SK-N-SH (cell line): ENCODE measurements at regions not wholly inside any gene's neighbourhood (a gene's known extent, or its start where the extent isn't known, plus 50 kb on each side); places are given as distances from the start of the nearest gene placed in this dataset.

Experiments
- CTCF ChIA-PET: fragments of 300-600, 350-600 bp; formaldehyde crosslinking; extraction: SDS; loops from one replicate; lab custom pipeline; 2021; lab: Yijun Ruan, JAX
- POLR2A ChIA-PET: fragments of 350-600 bp; sonication (Branson Sonifier 250); formaldehyde crosslinking; extraction: SDS; loops from one replicate; lab custom pipeline; 2020; ENCODE audit warnings: antibody characterized with exemption, inconsistent platforms; lab: Yijun Ruan, JAX
- DNase-seq: peaks from one replicate; pipeline ENCODE4 v3.0.0; 2012
- H2AFZ ChIP-seq: fragments of 200-600 bp; sonication (generic); 2 replicates; pipeline ENCODE4 v1.8.1; 2016; ENCODE audit warnings: antibody characterized with exemption, mild to moderate bottlenecking, low read depth
- H3F3A ChIP-seq: fragments of 200-600 bp; sonication (generic); replicated peaks from 2 replicates; pipeline ENCODE3; 2016; ENCODE audit warnings: antibody characterized with exemption, mild to moderate bottlenecking; ENCODE audit not compliant: insufficient read depth
- H3K27ac ChIP-seq, 2 experiments: fragments of 200-500 bp in 1 of 2; fragments of 200-600 bp in 1 of 2; sonication (Bioruptor generic) in 1 of 2; sonication (generic), shearing (Covaris generic) in 1 of 2; 2 replicates each; pipeline versions ENCODE4 v1.5.1 to v1.6.1; 2014 to 2016; ENCODE audit warnings: low read depth in 2 of 2, inconsistent platforms in 1 of 2, low read length in 1 of 2, mild to moderate bottlenecking in 1 of 2, mixed read lengths in 1 of 2
- H3K27me3 ChIP-seq: fragments of 200-600 bp; sonication (generic), shearing (Covaris generic); 2 replicates; pipeline ENCODE4 v1.6.1; 2016; ENCODE audit warnings: mixed run types; ENCODE audit not compliant: insufficient read depth
- H3K36me3 ChIP-seq, 2 experiments: fragments of 200-500 bp in 1 of 2; fragments of 200-600 bp in 1 of 2; sonication (Bioruptor generic) in 1 of 2; sonication (generic) in 1 of 2; replicated peaks in 1 of 2; 2 replicates each; pipeline versions ENCODE3 to v1.5.1; 2014 to 2016; ENCODE audit warnings: low read length in 1 of 2, mild to moderate bottlenecking in 1 of 2; ENCODE audit not compliant: insufficient read depth in 2 of 2, control insufficient read depth in 1 of 2
- H3K4me1 ChIP-seq, 2 experiments: fragments of 200-500 bp in 1 of 2; fragments of 200-600 bp in 1 of 2; sonication (Bioruptor generic) in 1 of 2; sonication (generic), shearing (Covaris generic) in 1 of 2; 2 replicates each; pipeline versions ENCODE4 v1.5.1 to v1.6.1; 2014 to 2016; ENCODE audit warnings: low read depth in 1 of 2, low read length in 1 of 2, mixed run types in 1 of 2; ENCODE audit not compliant: insufficient read depth in 2 of 2, control insufficient read depth in 1 of 2
- H3K4me2 ChIP-seq: fragments of 200-600 bp; sonication (generic), shearing (Covaris generic); 2 replicates; pipeline ENCODE4 v1.6.1; 2017; ENCODE audit warnings: mixed run types
- H3K4me3 ChIP-seq, 2 experiments: fragments of 200-500 bp in 1 of 2; fragments of 200-600 bp in 1 of 2; sonication (Bioruptor generic) in 1 of 2; sonication (generic), shearing (Covaris generic) in 1 of 2; 2 replicates each; pipeline versions ENCODE4 v1.5.1 to v1.8.1; 2014 to 2016; ENCODE audit warnings: low read depth in 2 of 2, inconsistent platforms in 1 of 2, low read length in 1 of 2, mild to moderate bottlenecking in 1 of 2, mixed read lengths in 1 of 2, moderate library complexity in 1 of 2
- H3K79me2 ChIP-seq: fragments of 200-600 bp; sonication (generic); 2 replicates; pipeline ENCODE4 v1.8.1; 2017; ENCODE audit warnings: mild to moderate bottlenecking; ENCODE audit not compliant: insufficient read depth
- H3K9ac ChIP-seq: fragments of 200-600 bp; sonication (generic); 2 replicates; pipeline ENCODE4 v1.6.1; 2017; ENCODE audit warnings: mixed run types
- H3K9me2 ChIP-seq: fragments of 200-600 bp; sonication (generic); 2 replicates; pipeline ENCODE4 v1.6.1; 2017; ENCODE audit warnings: mixed run types
- H3K9me3 ChIP-seq: fragments of 200-600 bp; sonication (generic); 2 replicates; pipeline ENCODE4 v1.6.1; 2017; ENCODE audit warnings: mixed run types, mild to moderate bottlenecking, moderate library complexity
- H4K20me1 ChIP-seq: fragments of 200-600 bp; sonication (generic); 2 replicates; pipeline ENCODE4 v1.6.1; 2017; ENCODE audit warnings: mild to moderate bottlenecking, mixed run types; ENCODE audit not compliant: insufficient read depth
- ELF1 ChIP-seq: IDR thresholded peaks from 2 replicates; pipeline ENCODE4 v1.4.0; 2012
- FOSL2 ChIP-seq: IDR thresholded peaks from 2 replicates; pipeline ENCODE4 v1.4.0; 2012; ENCODE audit warnings: low read depth, mild to moderate bottlenecking, moderate library complexity, borderline replicate concordance
- GABPA ChIP-seq: IDR thresholded peaks from 2 replicates; pipeline ENCODE4 v1.4.0; 2012; ENCODE audit warnings: low read depth, mild to moderate bottlenecking
- GATA2 ChIP-seq: sonication (generic); formaldehyde crosslinking; IDR thresholded peaks from 2 replicates; pipeline ENCODE4 v1.5.0; 2020; ENCODE audit warnings: mild to moderate bottlenecking, missing genetic modification reagents
- MXI1 ChIP-seq: IDR thresholded peaks from 2 replicates; pipeline ENCODE4 v1.6.1; 2012; ENCODE audit warnings: mild to moderate bottlenecking, low read depth, low read length, improper control_type of control experiment
- NFIC ChIP-seq: IDR thresholded peaks from 2 replicates; pipeline ENCODE4 v1.4.0; 2012; ENCODE audit warnings: borderline replicate concordance
- NRF1 ChIP-seq: IDR thresholded peaks from 2 replicates; pipeline ENCODE4 v1.6.1; 2012; ENCODE audit warnings: low read depth, mild to moderate bottlenecking, low read length
- RFX5 ChIP-seq: IDR thresholded peaks from 2 replicates; pipeline ENCODE4 v1.6.1; 2012; ENCODE audit warnings: mild to moderate bottlenecking, improper control_type of control experiment, low read length
- RXRA ChIP-seq: IDR thresholded peaks from 2 replicates; pipeline ENCODE4 v1.4.0; 2012; ENCODE audit warnings: low read depth, mild to moderate bottlenecking, borderline replicate concordance
- WGBS: methylation state at CpG from one replicate; pipeline ENCODE4 v1.1.6; 2017; ENCODE audit warnings: low lambda C conversion rate; 5-methylcytosine and 5-hydroxymethylcytosine counted together
- TF ChIP-seq, protein P1 (sequence below): IDR thresholded peaks from 2 replicates; pipeline ENCODE4 v1.4.0; 2012; ENCODE audit warnings: low read depth, borderline replicate concordance
- TF ChIP-seq, protein P2 (sequence below): IDR thresholded peaks from 2 replicates; pipeline ENCODE4 v1.6.1; 2012; ENCODE audit warnings: mild to moderate bottlenecking, low read depth, low read length, moderate library complexity
- TF ChIP-seq, protein P3 (sequence below): IDR thresholded peaks from 2 replicates; pipeline ENCODE4 v1.4.0; 2012; ENCODE audit warnings: low read depth
- TF ChIP-seq, protein P4 (sequence below): fragments of 150-350 bp; IDR thresholded peaks from 2 replicates; pipeline ENCODE4 v1.6.1; 2017; ENCODE audit warnings: antibody characterized with exemption, low read length, low read depth, borderline replicate concordance
- TF ChIP-seq, protein P5 (sequence below): IDR thresholded peaks from 2 replicates; pipeline ENCODE4 v1.4.0; 2012; ENCODE audit warnings: low read depth, borderline replicate concordance

DNA sequence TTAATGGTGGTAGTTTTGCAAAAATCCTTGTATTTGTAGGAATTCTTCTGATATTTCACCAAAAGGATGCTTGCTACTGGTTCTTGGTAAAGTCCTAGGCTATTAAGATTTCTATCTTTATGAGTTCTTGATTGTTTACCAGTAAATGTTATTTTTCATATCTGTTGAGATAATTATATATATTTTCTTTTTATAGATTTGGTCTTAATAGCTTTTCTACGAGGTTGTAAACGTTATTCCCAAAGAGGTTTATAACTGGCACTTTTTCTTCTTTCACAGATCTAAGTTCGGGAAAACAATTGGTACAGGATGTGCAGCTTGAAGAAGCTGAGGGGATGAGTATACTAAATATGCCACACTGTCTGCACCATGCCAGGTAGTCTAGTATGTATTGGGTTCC lies 55.1 kb upstream of the HBS1L start:
- Histone ChIP-seq H3K9me3 (no peaks in the 10 kb centered on the region), H3K9me2 (no peaks in the 10 kb centered on the region)
- POLR2A ChIA-PET: no interaction called here
- no peak for TF ChIP-seq RFX5
- TF ChIP-seq, all 33 proteins: peak for 0
- Histone ChIP-seq H3K27me3 (no peaks in the 10 kb centered on the region), H3K27ac (no peak overlapping the region), H3K9ac (no peak overlapping the region), H3K4me3 (no peak overlapping the region), H4K20me1 (no peaks in the 10 kb centered on the region), H3K4me1 (no peaks in the 10 kb centered on the region), H2AFZ (no peak overlapping the region), H3F3A (no peaks in the 10 kb centered on the region), H3K79me2 (no peaks in the 10 kb centered on the region), H3K36me3 (no peaks in the 10 kb centered on the region), H3K4me2 (no peak overlapping the region)
- CTCF ChIA-PET: no interaction called here
- 63% methylated on average over 3 of the region's 3 CpGs for WGBS
- DNase-seq: no peak

DNA sequence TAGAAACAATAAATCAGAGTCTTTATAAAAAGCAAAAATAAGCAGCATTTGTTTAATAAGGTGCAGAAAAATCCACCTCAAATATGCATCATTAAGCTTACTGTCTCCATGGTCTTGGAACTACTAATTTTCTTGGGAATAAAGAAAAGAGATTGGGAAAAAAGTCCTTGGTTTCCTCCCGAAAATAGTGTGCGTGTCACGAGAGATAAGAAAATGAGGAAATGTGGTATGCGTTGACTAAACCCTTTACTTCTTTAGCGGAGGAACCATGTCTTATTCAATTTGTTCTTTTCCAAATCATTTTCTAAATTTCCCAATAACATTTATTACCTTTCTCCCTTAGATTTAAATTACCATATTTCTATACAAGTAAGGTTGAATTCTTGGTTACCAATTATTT lies 54.1 kb upstream of the HBS1L start:
- 90% methylated on average over 5 of the region's 5 CpGs for WGBS
- CTCF ChIA-PET: no interaction called here

DNA sequence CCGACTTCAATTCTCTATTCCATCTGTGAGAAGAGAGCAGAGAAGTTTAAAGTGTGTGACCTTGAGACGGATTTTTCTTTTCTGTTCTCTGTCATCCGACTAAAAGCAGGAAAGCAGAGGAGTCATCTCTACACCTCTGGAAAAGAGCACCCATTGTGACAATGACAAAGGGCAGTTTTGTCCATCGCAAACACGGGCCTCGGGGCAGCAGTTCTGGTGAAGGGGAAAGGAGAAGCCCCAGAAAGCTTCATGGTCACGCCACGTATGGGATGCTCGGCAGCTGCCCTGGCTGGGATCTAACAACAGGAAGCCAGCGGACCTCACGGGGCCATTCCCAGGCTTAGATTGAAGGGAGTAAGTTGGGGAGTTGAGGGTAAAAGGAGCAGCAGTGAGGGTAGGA lies 52.0 kb upstream of the HBS1L start:
- DNase-seq: no peak
- Histone ChIP-seq H3K9me2 (no peaks in the 10 kb centered on the region), H3K4me1 (peaks cover 0 to 5% of the 10 kb centered on the region in 2 experiments; a peak in 2 of 4 replicates), H3K4me3 (no peak overlapping the region), H3K79me2 (no peaks in the 10 kb centered on the region), H3K36me3 (no peaks in the 10 kb centered on the region), H3K27ac (no peak overlapping the region), H3K9ac (no peak overlapping the region), H2AFZ (no peak overlapping the region), H3K9me3 (no peaks in the 10 kb centered on the region), H4K20me1 (no peaks in the 10 kb centered on the region), H3K4me2 (no peak overlapping the region), H3F3A (no peaks in the 10 kb centered on the region), H3K27me3 (no peaks in the 10 kb centered on the region)
- ChIA-PET CTCF (no interaction called here), POLR2A (no interaction called here)
- TF ChIP-seq, protein P1, sequence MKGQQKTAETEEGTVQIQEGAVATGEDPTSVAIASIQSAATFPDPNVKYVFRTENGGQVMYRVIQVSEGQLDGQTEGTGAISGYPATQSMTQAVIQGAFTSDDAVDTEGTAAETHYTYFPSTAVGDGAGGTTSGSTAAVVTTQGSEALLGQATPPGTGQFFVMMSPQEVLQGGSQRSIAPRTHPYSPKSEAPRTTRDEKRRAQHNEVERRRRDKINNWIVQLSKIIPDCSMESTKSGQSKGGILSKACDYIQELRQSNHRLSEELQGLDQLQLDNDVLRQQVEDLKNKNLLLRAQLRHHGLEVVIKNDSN: no peak
- TF ChIP-seq, protein P2, sequence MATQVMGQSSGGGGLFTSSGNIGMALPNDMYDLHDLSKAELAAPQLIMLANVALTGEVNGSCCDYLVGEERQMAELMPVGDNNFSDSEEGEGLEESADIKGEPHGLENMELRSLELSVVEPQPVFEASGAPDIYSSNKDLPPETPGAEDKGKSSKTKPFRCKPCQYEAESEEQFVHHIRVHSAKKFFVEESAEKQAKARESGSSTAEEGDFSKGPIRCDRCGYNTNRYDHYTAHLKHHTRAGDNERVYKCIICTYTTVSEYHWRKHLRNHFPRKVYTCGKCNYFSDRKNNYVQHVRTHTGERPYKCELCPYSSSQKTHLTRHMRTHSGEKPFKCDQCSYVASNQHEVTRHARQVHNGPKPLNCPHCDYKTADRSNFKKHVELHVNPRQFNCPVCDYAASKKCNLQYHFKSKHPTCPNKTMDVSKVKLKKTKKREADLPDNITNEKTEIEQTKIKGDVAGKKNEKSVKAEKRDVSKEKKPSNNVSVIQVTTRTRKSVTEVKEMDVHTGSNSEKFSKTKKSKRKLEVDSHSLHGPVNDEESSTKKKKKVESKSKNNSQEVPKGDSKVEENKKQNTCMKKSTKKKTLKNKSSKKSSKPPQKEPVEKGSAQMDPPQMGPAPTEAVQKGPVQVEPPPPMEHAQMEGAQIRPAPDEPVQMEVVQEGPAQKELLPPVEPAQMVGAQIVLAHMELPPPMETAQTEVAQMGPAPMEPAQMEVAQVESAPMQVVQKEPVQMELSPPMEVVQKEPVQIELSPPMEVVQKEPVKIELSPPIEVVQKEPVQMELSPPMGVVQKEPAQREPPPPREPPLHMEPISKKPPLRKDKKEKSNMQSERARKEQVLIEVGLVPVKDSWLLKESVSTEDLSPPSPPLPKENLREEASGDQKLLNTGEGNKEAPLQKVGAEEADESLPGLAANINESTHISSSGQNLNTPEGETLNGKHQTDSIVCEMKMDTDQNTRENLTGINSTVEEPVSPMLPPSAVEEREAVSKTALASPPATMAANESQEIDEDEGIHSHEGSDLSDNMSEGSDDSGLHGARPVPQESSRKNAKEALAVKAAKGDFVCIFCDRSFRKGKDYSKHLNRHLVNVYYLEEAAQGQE: no peak
- TF ChIP-seq RXRA (no peak), ELF1 (no peak), RFX5 (no peak), MXI1 (no peak), GATA2 (CRISPR knock-in tag) (no peak), NFIC (no peak), NRF1 (no peak), FOSL2 (no peak)
- TF ChIP-seq, protein P3, sequence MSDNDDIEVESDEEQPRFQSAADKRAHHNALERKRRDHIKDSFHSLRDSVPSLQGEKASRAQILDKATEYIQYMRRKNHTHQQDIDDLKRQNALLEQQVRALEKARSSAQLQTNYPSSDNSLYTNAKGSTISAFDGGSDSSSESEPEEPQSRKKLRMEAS: no peak
- TF ChIP-seq, protein P4, sequence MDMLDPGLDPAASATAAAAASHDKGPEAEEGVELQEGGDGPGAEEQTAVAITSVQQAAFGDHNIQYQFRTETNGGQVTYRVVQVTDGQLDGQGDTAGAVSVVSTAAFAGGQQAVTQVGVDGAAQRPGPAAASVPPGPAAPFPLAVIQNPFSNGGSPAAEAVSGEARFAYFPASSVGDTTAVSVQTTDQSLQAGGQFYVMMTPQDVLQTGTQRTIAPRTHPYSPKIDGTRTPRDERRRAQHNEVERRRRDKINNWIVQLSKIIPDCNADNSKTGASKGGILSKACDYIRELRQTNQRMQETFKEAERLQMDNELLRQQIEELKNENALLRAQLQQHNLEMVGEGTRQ: no peak
- TF ChIP-seq, protein P5, sequence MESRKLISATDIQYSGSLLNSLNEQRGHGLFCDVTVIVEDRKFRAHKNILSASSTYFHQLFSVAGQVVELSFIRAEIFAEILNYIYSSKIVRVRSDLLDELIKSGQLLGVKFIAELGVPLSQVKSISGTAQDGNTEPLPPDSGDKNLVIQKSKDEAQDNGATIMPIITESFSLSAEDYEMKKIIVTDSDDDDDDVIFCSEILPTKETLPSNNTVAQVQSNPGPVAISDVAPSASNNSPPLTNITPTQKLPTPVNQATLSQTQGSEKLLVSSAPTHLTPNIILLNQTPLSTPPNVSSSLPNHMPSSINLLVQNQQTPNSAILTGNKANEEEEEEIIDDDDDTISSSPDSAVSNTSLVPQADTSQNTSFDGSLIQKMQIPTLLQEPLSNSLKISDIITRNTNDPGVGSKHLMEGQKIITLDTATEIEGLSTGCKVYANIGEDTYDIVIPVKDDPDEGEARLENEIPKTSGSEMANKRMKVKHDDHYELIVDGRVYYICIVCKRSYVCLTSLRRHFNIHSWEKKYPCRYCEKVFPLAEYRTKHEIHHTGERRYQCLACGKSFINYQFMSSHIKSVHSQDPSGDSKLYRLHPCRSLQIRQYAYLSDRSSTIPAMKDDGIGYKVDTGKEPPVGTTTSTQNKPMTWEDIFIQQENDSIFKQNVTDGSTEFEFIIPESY: no peak
- 69% methylated on average over 11 of the region's 11 CpGs for WGBS

More for the DNA sequence above, 54.1 kb upstream of the HBS1L start:
- Histone ChIP-seq H4K20me1 (no peaks in the 10 kb centered on the region), H3K27me3 (no peaks in the 10 kb centered on the region), H2AFZ (no peak overlapping the region), H3K4me3 (no peak overlapping the region), H3K27ac (no peak overlapping the region), H3K36me3 (no peaks in the 10 kb centered on the region), H3K4me2 (no peak overlapping the region), H3K9me3 (no peaks in the 10 kb centered on the region), H3K4me1 (no peaks in the 10 kb centered on the region), H3K9ac (no peak overlapping the region), H3F3A (no peaks in the 10 kb centered on the region), H3K9me2 (no peaks in the 10 kb centered on the region), H3K79me2 (no peaks in the 10 kb centered on the region)
- no peak for DNase-seq
- TF ChIP-seq GABPA (no peak), NRF1 (no peak)
- POLR2A ChIA-PET: no interaction called here
